ENCODE measurements at regions not wholly inside any gene's neighbourhood (a gene's known extent, or its start where the extent isn't known, plus 50 kb on each side); places are given as distances from the start of the nearest gene placed in this dataset.
A peak's percentile ranks its signal among the peaks of the same experiment; 100 is the strongest.

DNA sequence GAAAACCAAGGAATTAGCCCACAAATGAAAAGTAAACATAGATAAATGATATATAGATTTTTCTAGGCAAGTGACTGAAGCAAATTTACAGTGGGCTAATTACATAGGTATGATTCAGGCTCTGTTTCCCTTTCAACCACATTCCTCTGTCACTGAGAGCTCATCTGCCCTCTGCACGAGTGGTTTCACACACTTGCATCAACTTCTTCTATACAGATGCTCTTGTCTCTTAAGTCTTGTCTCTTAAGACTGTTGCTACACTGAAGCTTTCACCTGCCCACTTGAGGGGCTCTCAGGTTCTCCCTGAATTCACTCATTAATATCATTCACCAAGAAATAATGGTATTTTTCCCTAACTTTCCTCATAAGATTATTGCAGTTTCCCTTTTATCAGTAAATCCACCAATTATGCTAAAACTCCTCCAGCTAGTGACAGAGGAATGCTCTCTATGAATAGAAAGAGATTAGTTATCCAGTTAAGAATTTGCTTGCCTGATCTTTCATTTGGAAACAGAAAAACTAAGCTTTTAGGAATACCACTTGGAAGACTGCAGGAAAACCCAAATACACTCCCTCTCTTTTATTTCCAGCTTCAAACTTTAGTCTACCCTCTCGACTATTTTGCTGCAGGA is 95.7 kb downstream of the ELAPOR2 start:
- no peaks in the 10 kb centered on the region for H3K36me3 ChIP-seq
- in situ Hi-C loops (cut with MboI; ENCODE audit: low sequenced_read_pairs in 4 of 4) (no loop called here), intact Hi-C loops (cut with DNase I; ENCODE audit: low total_unique reads) (no loop called here)
- H3K4me3 ChIP-seq: no peak overlapping the region
- TF ChIP-seq, protein P1, sequence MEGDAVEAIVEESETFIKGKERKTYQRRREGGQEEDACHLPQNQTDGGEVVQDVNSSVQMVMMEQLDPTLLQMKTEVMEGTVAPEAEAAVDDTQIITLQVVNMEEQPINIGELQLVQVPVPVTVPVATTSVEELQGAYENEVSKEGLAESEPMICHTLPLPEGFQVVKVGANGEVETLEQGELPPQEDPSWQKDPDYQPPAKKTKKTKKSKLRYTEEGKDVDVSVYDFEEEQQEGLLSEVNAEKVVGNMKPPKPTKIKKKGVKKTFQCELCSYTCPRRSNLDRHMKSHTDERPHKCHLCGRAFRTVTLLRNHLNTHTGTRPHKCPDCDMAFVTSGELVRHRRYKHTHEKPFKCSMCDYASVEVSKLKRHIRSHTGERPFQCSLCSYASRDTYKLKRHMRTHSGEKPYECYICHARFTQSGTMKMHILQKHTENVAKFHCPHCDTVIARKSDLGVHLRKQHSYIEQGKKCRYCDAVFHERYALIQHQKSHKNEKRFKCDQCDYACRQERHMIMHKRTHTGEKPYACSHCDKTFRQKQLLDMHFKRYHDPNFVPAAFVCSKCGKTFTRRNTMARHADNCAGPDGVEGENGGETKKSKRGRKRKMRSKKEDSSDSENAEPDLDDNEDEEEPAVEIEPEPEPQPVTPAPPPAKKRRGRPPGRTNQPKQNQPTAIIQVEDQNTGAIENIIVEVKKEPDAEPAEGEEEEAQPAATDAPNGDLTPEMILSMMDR (IDR thresholded peaks at IDR 0.05 in 4 of 5, conservative IDR thresholded peaks at IDR 0.05 in 1 of 5): no peak
- no peak for TF ChIP-seq POLR2A (IDR thresholded peaks at IDR 0.05)
- ATAC-seq (no peak), DNase-seq (no peak)
- peaks cover 7 to 11% of the 10 kb centered on the region in 2 donors for H3K4me1 ChIP-seq
- H3K27me3 ChIP-seq: no peaks in the 10 kb centered on the region
- H3K27ac ChIP-seq: no peak overlapping the region
- H3K9me3 ChIP-seq: no peaks in the 10 kb centered on the region

- peaks cover 7 to 11% of the 10 kb centered on the region in 2 donors for H3K4me1 ChIP-seq
- intact Hi-C loops (cut with DNase I; ENCODE audit: low total_unique reads) (no loop called here), in situ Hi-C loops (cut with MboI; ENCODE audit: low sequenced_read_pairs in 4 of 4) (no loop called here)
- H3K36me3 ChIP-seq: no peaks in the 10 kb centered on the region
- no peaks in the 10 kb centered on the region for H3K9me3 ChIP-seq
- no peak for DNase-seq
- ATAC-seq: peak in 1 of 2 donors; percentile 36
- TF ChIP-seq POLR2A (IDR thresholded peaks at IDR 0.05): no peak
- TF ChIP-seq, protein P1 (IDR thresholded peaks at IDR 0.05 in 4 of 5, conservative IDR thresholded peaks at IDR 0.05 in 1 of 5): no peak
- no peak overlapping the region for H3K4me3 ChIP-seq
- H3K27ac ChIP-seq: peak overlapping the region in 1 of 4 donors; percentile 1
- no peaks in the 10 kb centered on the region for H3K27me3 ChIP-seq
Measured at GRCh38 chr7:86962623-86963022, 96.8 kb downstream of the ELAPOR2 start.

DNA sequence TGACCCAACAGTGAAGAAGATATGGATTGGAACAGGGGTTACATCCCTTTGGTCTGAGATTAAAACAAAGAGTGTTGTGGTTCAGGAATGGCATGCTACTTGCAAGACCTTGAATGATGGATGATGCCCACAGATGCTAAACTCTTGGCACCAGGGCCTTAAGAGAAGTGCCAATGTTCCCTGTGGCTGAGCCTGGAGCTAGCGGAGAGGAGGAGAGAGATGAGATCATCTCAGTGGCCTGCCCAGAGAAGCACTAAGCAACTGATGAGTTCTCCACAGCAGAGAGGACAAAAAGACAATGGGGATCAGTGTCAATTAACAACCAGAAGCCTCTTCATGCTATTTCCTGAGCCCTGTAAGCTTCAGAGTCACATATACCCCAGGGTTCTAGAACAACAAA is 97.8 kb downstream of the ELAPOR2 start:
- intact Hi-C loops (cut with DNase I; ENCODE audit: low total_unique reads) (no loop called here), in situ Hi-C loops (cut with MboI; ENCODE audit: low sequenced_read_pairs in 4 of 4) (no loop called here)
- no peaks in the 10 kb centered on the region for H3K36me3 ChIP-seq
- peak; percentile 39 to 74 for ATAC-seq
- H3K4me3 ChIP-seq: no peak overlapping the region
- no peaks in the 10 kb centered on the region for H3K9me3 ChIP-seq
- no peak overlapping the region for H3K27ac ChIP-seq
- DNase-seq: no peak
- TF ChIP-seq POLR2A (IDR thresholded peaks at IDR 0.05): no peak
- TF ChIP-seq, protein P1 (IDR thresholded peaks at IDR 0.05 in 4 of 5, conservative IDR thresholded peaks at IDR 0.05 in 1 of 5): no peak
- H3K27me3 ChIP-seq: no peaks in the 10 kb centered on the region
- H3K4me1 ChIP-seq: peaks cover 10 to 11% of the 10 kb centered on the region in 2 donors

DNA sequence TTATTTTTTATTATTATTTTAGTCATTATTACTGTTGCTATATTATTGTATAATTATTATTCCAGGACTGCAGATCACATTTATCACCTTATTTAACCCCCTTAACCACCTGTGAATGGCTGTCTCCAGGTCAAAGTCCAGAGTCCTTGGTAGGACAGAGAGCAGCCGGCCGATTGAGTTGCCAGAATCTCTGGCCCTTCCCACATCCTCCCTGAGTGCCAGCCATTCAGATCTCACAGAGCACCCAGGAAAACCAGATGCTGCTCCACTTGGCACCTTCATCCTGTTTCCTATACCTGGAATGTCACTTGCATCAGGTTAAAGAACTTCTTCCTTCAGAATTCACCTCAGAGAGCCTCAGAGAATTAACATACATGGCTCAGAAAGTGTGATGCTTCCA is 101.1 kb downstream of the ELAPOR2 start:
- in situ Hi-C loops (cut with MboI; ENCODE audit: low sequenced_read_pairs in 4 of 4): no loop called here
- H3K36me3 ChIP-seq: no peaks in the 10 kb centered on the region
- H3K4me1 ChIP-seq: peaks cover 6 to 14% of the 10 kb centered on the region in 2 donors
- intact Hi-C loops (cut with DNase I; ENCODE audit: low total_unique reads): loop anchor here (5.0 kb wide), 1 partner anchor 44 kb away; no protein-coding TSS in a partner anchor
- H3K4me3 ChIP-seq: no peak overlapping the region
- TF ChIP-seq, protein P1 (IDR thresholded peaks at IDR 0.05 in 4 of 5, conservative IDR thresholded peaks at IDR 0.05 in 1 of 5): no peak
- TF ChIP-seq POLR2A (IDR thresholded peaks at IDR 0.05): no peak
- DNase-seq (no peak), ATAC-seq (no peak)
- H3K9me3 ChIP-seq: no peaks in the 10 kb centered on the region
- H3K27me3 ChIP-seq: no peaks in the 10 kb centered on the region
- H3K27ac ChIP-seq: no peak overlapping the region

- in situ Hi-C loops (cut with MboI; ENCODE audit: low sequenced_read_pairs in 4 of 4) (no loop called here), intact Hi-C loops (cut with DNase I; ENCODE audit: low total_unique reads) (loop anchor here (5.0 kb wide), 1 partner anchor 46 kb away; no protein-coding TSS in a partner anchor)
- Histone ChIP-seq H3K4me1 (peaks cover 0 to 8% of the 10 kb centered on the region in 2 donors), H3K9me3 (no peaks in the 10 kb centered on the region), H3K27ac (no peak overlapping the region), H3K27me3 (no peaks in the 10 kb centered on the region), H3K36me3 (no peaks in the 10 kb centered on the region), H3K4me3 (no peak overlapping the region)
- TF ChIP-seq, protein P1 (IDR thresholded peaks at IDR 0.05 in 4 of 5, conservative IDR thresholded peaks at IDR 0.05 in 1 of 5): no peak
- ATAC-seq (no peak), DNase-seq (no peak)
Measured at GRCh38 chr7:86956567-86956966, 102.9 kb downstream of the ELAPOR2 start.
